Astrocyte (in vitro differentiated cells and primary cell): ENCODE measurements at regions not wholly inside any gene's neighbourhood (a gene's known extent, or its start where the extent isn't known, plus 50 kb on each side); places are given as distances from the start of the nearest gene placed in this dataset.

Source experiments
- DNase-seq: peaks from one replicate; pipeline ENCODE4 v3.0.0-alpha.2; 2010; ENCODE audit warnings: low read depth
- FAIRE-seq: peaks from 2 replicates; lab custom pipeline; 2011; peaks lifted over from hg19 to GRCh38; lab: Jason Lieb, UNC
- H2AFZ ChIP-seq: 2 replicates; pipeline ENCODE4 v1.6.0; 2012; ENCODE audit warnings: low read depth, low read length, inconsistent platforms
- H3K27ac ChIP-seq: 2 replicates; pipeline ENCODE4 v1.5.1; 2011; ENCODE audit warnings: low read depth, low read length, inconsistent platforms
- H3K27me3 ChIP-seq: 2 replicates; pipeline ENCODE4 v1.6.0; 2011; ENCODE audit warnings: low read length, inconsistent platforms; ENCODE audit not compliant: insufficient read depth
- H3K36me3 ChIP-seq: 2 replicates; pipeline ENCODE4 v1.5.1; 2011; ENCODE audit warnings: low read length, inconsistent platforms; ENCODE audit not compliant: insufficient read depth
- H3K4me1 ChIP-seq: 2 replicates; pipeline ENCODE4 v1.5.1; 2011; ENCODE audit warnings: low read length, inconsistent platforms; ENCODE audit not compliant: insufficient read depth
- H3K4me2 ChIP-seq: 2 replicates; pipeline ENCODE4 v1.6.0; 2012; ENCODE audit warnings: low read length, inconsistent platforms
- H3K4me3 ChIP-seq: 2 replicates; pipeline ENCODE4 v1.5.1; 2011; ENCODE audit warnings: low read depth, mild to moderate bottlenecking, low read length, inconsistent platforms; ENCODE audit not compliant: insufficient read depth
- H3K79me2 ChIP-seq: 2 replicates; pipeline ENCODE4 v1.6.0; 2012; ENCODE audit warnings: mild to moderate bottlenecking, low read length, inconsistent platforms; ENCODE audit not compliant: insufficient read depth
- H3K9ac ChIP-seq: 2 replicates; pipeline ENCODE4 v1.6.0; 2012; ENCODE audit warnings: mild to moderate bottlenecking, low read length, inconsistent platforms
- H3K9me3 ChIP-seq: 2 replicates; pipeline ENCODE4 v1.5.1; 2012; ENCODE audit warnings: low read depth, mild to moderate bottlenecking, low read length, inconsistent platforms; ENCODE audit not compliant: insufficient read depth
- H4K20me1 ChIP-seq: 2 replicates; pipeline ENCODE4 v1.6.0; 2012; ENCODE audit warnings: low read length, inconsistent platforms; ENCODE audit not compliant: insufficient read depth
- H3K27ac Mint-ChIP-seq: one replicate; pipeline ENCODE4 v1.8.0; 2021; ENCODE audit warnings: mild to moderate bottlenecking, mixed read lengths; ENCODE audit not compliant: unreplicated experiment
- H3K27me3 Mint-ChIP-seq: one replicate; pipeline ENCODE4 v1.8.0; 2021; ENCODE audit warnings: low read depth, mixed read lengths; ENCODE audit not compliant: unreplicated experiment
- H3K36me3 Mint-ChIP-seq: one replicate; pipeline ENCODE4 v1.8.0; 2021; ENCODE audit warnings: low read depth, mixed read lengths; ENCODE audit not compliant: unreplicated experiment
- H3K4me1 Mint-ChIP-seq: one replicate; pipeline ENCODE4 v1.8.0; 2021; ENCODE audit warnings: low read depth, mixed read lengths; ENCODE audit not compliant: unreplicated experiment
- H3K4me3 Mint-ChIP-seq: one replicate; pipeline ENCODE4 v1.8.0; 2021; ENCODE audit warnings: mild to moderate bottlenecking, moderate library complexity, mixed read lengths; ENCODE audit not compliant: unreplicated experiment
- H3K9me3 Mint-ChIP-seq: one replicate; pipeline ENCODE4 v1.8.0; 2021; ENCODE audit warnings: mild to moderate bottlenecking, mixed read lengths; ENCODE audit not compliant: unreplicated experiment
- EZH2 ChIP-seq: IDR thresholded peaks from 2 replicates; pipeline ENCODE4 v1.6.1; 2012; ENCODE audit warnings: mild to moderate bottlenecking, low read length, inconsistent platforms; ENCODE audit not compliant: insufficient read depth
- TF ChIP-seq, protein P1 (sequence below): IDR thresholded peaks from 2 replicates; pipeline ENCODE4 v1.5.1; 2011; ENCODE audit warnings: low read depth, mild to moderate bottlenecking, inconsistent platforms, low read length, moderate library complexity; ENCODE audit not compliant: insufficient read depth

- Mint-ChIP-seq H3K27ac (no peak overlapping the region), H3K4me1 (no peaks in the 10 kb centered on the region), H3K36me3 (no peaks in the 10 kb centered on the region), H3K27me3 (no peaks in the 10 kb centered on the region), H3K9me3 (no peaks in the 10 kb centered on the region), H3K4me3 (no peak overlapping the region)
- Histone ChIP-seq H3K9me3 (no peaks in the 10 kb centered on the region), H3K27me3 (no peaks in the 10 kb centered on the region), H3K4me2 (no peak overlapping the region), H3K27ac (no peak overlapping the region), H3K79me2 (no peaks in the 10 kb centered on the region), H3K36me3 (no peaks in the 10 kb centered on the region), H2AFZ (no peak overlapping the region), H3K9ac (no peak overlapping the region), H3K4me3 (no peak overlapping the region), H4K20me1 (no peaks in the 10 kb centered on the region), H3K4me1 (no peaks in the 10 kb centered on the region)
- DNase-seq (no peak), FAIRE-seq (no peak)
- TF ChIP-seq, protein P1, sequence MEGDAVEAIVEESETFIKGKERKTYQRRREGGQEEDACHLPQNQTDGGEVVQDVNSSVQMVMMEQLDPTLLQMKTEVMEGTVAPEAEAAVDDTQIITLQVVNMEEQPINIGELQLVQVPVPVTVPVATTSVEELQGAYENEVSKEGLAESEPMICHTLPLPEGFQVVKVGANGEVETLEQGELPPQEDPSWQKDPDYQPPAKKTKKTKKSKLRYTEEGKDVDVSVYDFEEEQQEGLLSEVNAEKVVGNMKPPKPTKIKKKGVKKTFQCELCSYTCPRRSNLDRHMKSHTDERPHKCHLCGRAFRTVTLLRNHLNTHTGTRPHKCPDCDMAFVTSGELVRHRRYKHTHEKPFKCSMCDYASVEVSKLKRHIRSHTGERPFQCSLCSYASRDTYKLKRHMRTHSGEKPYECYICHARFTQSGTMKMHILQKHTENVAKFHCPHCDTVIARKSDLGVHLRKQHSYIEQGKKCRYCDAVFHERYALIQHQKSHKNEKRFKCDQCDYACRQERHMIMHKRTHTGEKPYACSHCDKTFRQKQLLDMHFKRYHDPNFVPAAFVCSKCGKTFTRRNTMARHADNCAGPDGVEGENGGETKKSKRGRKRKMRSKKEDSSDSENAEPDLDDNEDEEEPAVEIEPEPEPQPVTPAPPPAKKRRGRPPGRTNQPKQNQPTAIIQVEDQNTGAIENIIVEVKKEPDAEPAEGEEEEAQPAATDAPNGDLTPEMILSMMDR, result no peak
- TF ChIP-seq EZH2, result no peak
Measured at GRCh38 chr1:72938408-72938807, 656.1 kb upstream of the NEGR1 start.

DNA sequence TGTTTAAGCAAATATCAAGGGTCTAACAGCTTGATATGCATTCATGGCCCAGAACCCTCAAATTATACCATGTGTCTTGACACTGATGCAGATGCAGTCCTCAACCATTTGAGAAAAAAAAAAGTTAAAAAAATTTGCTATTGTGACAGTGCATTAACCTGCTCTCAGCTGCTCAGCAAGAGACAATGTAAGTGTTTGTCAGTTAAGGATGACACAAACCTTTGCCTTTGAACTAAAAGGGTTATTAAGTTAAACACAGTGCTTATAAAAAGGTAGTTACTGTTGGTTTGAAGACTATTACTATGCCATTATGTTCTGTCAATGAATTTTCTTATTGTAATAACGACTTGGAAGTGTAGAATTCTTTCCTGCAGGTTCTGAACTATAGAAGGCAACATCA is 655.6 kb upstream of the NEGR1 start:
- no peak for DNase-seq
- Histone ChIP-seq H3K9ac (no peak overlapping the region), H3K4me3 (no peak overlapping the region), H3K4me2 (no peak overlapping the region), H3K27ac (no peak overlapping the region), H4K20me1 (no peaks in the 10 kb centered on the region), H3K27me3 (no peaks in the 10 kb centered on the region), H3K4me1 (no peaks in the 10 kb centered on the region), H3K79me2 (no peaks in the 10 kb centered on the region), H2AFZ (no peak overlapping the region), H3K36me3 (no peaks in the 10 kb centered on the region), H3K9me3 (no peaks in the 10 kb centered on the region)
- H3K4me1 Mint-ChIP-seq, result no peaks in the 10 kb centered on the region
- H3K27ac Mint-ChIP-seq, result no peak overlapping the region
- H3K4me3 Mint-ChIP-seq, result no peak overlapping the region
- TF ChIP-seq EZH2, result no peak
- TF ChIP-seq, protein P1, result no peak
- H3K9me3 Mint-ChIP-seq, result no peaks in the 10 kb centered on the region
- no peaks in the 10 kb centered on the region for H3K27me3 Mint-ChIP-seq
- FAIRE-seq, result no peak
- H3K36me3 Mint-ChIP-seq, result no peaks in the 10 kb centered on the region

DNA sequence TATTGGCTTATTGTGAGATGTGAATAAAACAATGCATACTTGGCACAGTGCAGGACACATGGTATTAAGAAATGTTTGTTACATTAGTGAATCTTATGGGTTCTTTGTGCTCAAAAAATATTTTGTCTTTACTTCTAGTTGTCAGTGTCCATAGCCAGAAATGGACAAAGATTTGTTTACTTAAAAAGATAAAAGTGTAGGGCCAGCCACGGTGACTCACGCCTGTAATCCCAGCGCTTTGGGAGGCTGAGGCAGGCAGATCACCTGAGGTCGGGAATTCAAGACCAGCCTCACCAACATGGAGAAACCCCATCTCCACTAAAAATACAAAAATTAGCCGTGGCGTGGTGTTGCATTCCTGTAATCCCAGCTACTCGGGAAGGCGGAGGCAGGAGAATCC is 654.6 kb upstream of the NEGR1 start:
- H3K4me1 ChIP-seq, result no peaks in the 10 kb centered on the region
- no peaks in the 10 kb centered on the region for H3K9me3 ChIP-seq
- Mint-ChIP-seq H3K27ac (no peak overlapping the region), H3K36me3 (no peaks in the 10 kb centered on the region), H3K4me3 (no peak overlapping the region), H3K9me3 (peaks cover 6% of the 10 kb centered on the region), H3K4me1 (no peaks in the 10 kb centered on the region), H3K27me3 (no peaks in the 10 kb centered on the region)
- no peaks in the 10 kb centered on the region for H3K27me3 ChIP-seq
- H3K9ac ChIP-seq, result no peak overlapping the region
- H3K4me2 ChIP-seq, result peak overlapping the region; percentile 53
- no peak overlapping the region for H2AFZ ChIP-seq
- H3K27ac ChIP-seq, result peak overlapping the region; percentile 34
- no peaks in the 10 kb centered on the region for H4K20me1 ChIP-seq
- TF ChIP-seq, protein P1, result no peak
- no peaks in the 10 kb centered on the region for H3K36me3 ChIP-seq
- DNase-seq, result no peak
- no peak overlapping the region for H3K4me3 ChIP-seq
- FAIRE-seq, result no peak
- no peaks in the 10 kb centered on the region for H3K79me2 ChIP-seq
